Thyroid gland (tissue), 4 donors: ENCODE measurements at regions not wholly inside any gene's neighbourhood (a gene's known extent, or its start where the extent isn't known, plus 50 kb on each side); places are given as distances from the start of the nearest gene placed in this dataset.

ENCODE experiments used
- DNase-seq, 2 donors: peaks; one replicate each; pipeline ENCODE4 v3.0.0-alpha.2; 2019
- H3K27ac ChIP-seq, 3 donors: fragments of 200-600 bp; sonication (generic); 1 replicate in 2 of 3; 2 replicates in 1 of 3; pipeline ENCODE4 v1.5.1; 2016 to 2019; ENCODE audit warnings: mild to moderate bottlenecking in 1 of 3, moderate library complexity in 1 of 3
- H3K27me3 ChIP-seq: fragments of 200-600 bp; sonication (generic); one replicate; pipeline ENCODE4 v1.5.1; 2019
- H3K36me3 ChIP-seq, 2 donors: fragments of 200-600 bp; sonication (generic); one replicate each; pipeline ENCODE4 v1.5.1; 2016 to 2019
- H3K4me1 ChIP-seq, 2 donors: fragments of 200-600 bp; sonication (generic); one replicate each; pipeline ENCODE4 v1.5.1; 2017 to 2019
- H3K4me3 ChIP-seq, 3 donors: fragments of 200-600 bp; sonication (generic); replicated peaks in 1 of 3; 1 replicate in 2 of 3; 2 replicates in 1 of 3; pipeline ENCODE4 v1.5.1; 2016; ENCODE audit warnings: mild to moderate bottlenecking in 1 of 3
- H3K9me3 ChIP-seq: fragments of 200-600 bp; sonication (generic); one replicate; pipeline ENCODE4 v1.5.1; 2017
- CTCF ChIP-seq, 6 experiments: fragments of 200-600 bp in 3 of 6; fragments of 450-650 bp in 3 of 6; sonication (generic) in 3 of 6; IDR thresholded peaks; one replicate each; pipeline ENCODE4 v1.5.1; 2016 to 2019; ENCODE audit warnings: antibody characterized with exemption in 6 of 6, mild to moderate bottlenecking in 2 of 6, inconsistent platforms in 1 of 6, moderate library complexity in 1 of 6
- POLR2A ChIP-seq, 2 donors: fragments of 450-650 bp; IDR thresholded peaks; one replicate each; pipeline ENCODE4 v1.6.1; 2017; ENCODE audit warnings: antibody characterized with exemption in 2 of 2, mild to moderate bottlenecking in 2 of 2, moderate library complexity in 1 of 2
- WGBS, 2 donors: methylation state at CpG; one replicate each; pipeline ENCODE4 v1.1.5; 2017; 5-methylcytosine and 5-hydroxymethylcytosine counted together
- intact Hi-C: fragments of 100-400 bp; cut with DNase I; formaldehyde crosslinking; loops from one replicate; pipeline ENCODE4 v1.15.1; 2023

GRCh38 chr5:106732624-106733023 lies 938.1 kb downstream of the EFNA5 start:
- no peaks in the 10 kb centered on the region for H3K9me3 ChIP-seq
- H3K4me3 ChIP-seq, result no peak overlapping the region
- no peak for TF ChIP-seq POLR2A (IDR thresholded peaks at IDR 0.05)
- TF ChIP-seq CTCF (IDR thresholded peaks at IDR 0.05), result no peak
- H3K4me1 ChIP-seq, result no peaks in the 10 kb centered on the region
- H3K27me3 ChIP-seq, result no peaks in the 10 kb centered on the region
- no peaks in the 10 kb centered on the region for H3K36me3 ChIP-seq
- H3K27ac ChIP-seq, result no peak overlapping the region
- no peak for DNase-seq
- intact Hi-C loops, result no loop called here

- intact Hi-C loops, result no loop called here
- 100% methylated on average over 1 of the region's 1 CpG for WGBS, 2 donors
- Histone ChIP-seq H3K4me3 (no peak overlapping the region), H3K9me3 (no peaks in the 10 kb centered on the region), H3K4me1 (no peaks in the 10 kb centered on the region), H3K27me3 (no peaks in the 10 kb centered on the region), H3K27ac (no peak overlapping the region), H3K36me3 (no peaks in the 10 kb centered on the region)
- TF ChIP-seq POLR2A (IDR thresholded peaks at IDR 0.05) (no peak), CTCF (IDR thresholded peaks at IDR 0.05) (no peak)
- no peak for DNase-seq
Measured at GRCh38 chr5:106730912-106731311, 939.8 kb downstream of the EFNA5 start.

- Histone ChIP-seq H3K4me1 (no peaks in the 10 kb centered on the region), H3K9me3 (no peaks in the 10 kb centered on the region), H3K4me3 (no peak overlapping the region), H3K27me3 (no peaks in the 10 kb centered on the region), H3K36me3 (no peaks in the 10 kb centered on the region), H3K27ac (no peak overlapping the region)
- intact Hi-C loops, result no loop called here
- 67% methylated on average over 3 of the region's 3 CpGs for WGBS, 2 donors
- DNase-seq, result no peak
- TF ChIP-seq POLR2A (IDR thresholded peaks at IDR 0.05), result no peak
- TF ChIP-seq CTCF (IDR thresholded peaks at IDR 0.05), result no peak
Measured at GRCh38 chr5:106730506-106730905, 940.2 kb downstream of the EFNA5 start.

GRCh38 chr5:106728208-106728607 lies 942.5 kb downstream of the EFNA5 start:
- no peak overlapping the region for H3K27ac ChIP-seq
- TF ChIP-seq POLR2A (IDR thresholded peaks at IDR 0.05) (no peak), CTCF (IDR thresholded peaks at IDR 0.05) (no peak)
- intact Hi-C loops, result no loop called here
- no peaks in the 10 kb centered on the region for H3K36me3 ChIP-seq
- WGBS, 2 donors, result 88 to 91% methylated on average over 4 of the region's 4 CpGs
- DNase-seq, result no peak
- no peaks in the 10 kb centered on the region for H3K4me1 ChIP-seq
- H3K27me3 ChIP-seq, result no peaks in the 10 kb centered on the region
- no peak overlapping the region for H3K4me3 ChIP-seq
- H3K9me3 ChIP-seq, result no peaks in the 10 kb centered on the region

GRCh38 chr5:106727071-106727470 lies 943.7 kb downstream of the EFNA5 start:
- Histone ChIP-seq H3K36me3 (no peaks in the 10 kb centered on the region), H3K27ac (no peak overlapping the region), H3K4me3 (no peak overlapping the region), H3K9me3 (no peaks in the 10 kb centered on the region), H3K4me1 (no peaks in the 10 kb centered on the region), H3K27me3 (no peaks in the 10 kb centered on the region)
- no peak for DNase-seq
- WGBS, 2 donors, result 80 to 92% methylated on average over 2 of the region's 2 CpGs
- TF ChIP-seq POLR2A (IDR thresholded peaks at IDR 0.05) (no peak), CTCF (IDR thresholded peaks at IDR 0.05) (no peak)
- intact Hi-C loops, result no loop called here
